NCI-H1092 (cell line): ENCODE measurements at regions not wholly inside any gene's neighbourhood (a gene's known extent, or its start where the extent isn't known, plus 50 kb on each side); places are given as distances from the start of the nearest gene placed in this dataset.
"Not testable (repeated sequence)": the region's sequence is repeated elsewhere in the genome, so short reads cannot be mapped to it uniquely, and the experiment has no call there.

ENCODE experiments used
- DNase-seq: peaks from one replicate; lab custom pipeline; 2025; lab: John Stamatoyannopoulos, UW

- no peak for DNase-seq
These were observed 748.7 kb upstream of the GOLIM4 start for GRCh38 chr3:168844472-168844871.

GRCh38 chr3:168843481-168843880, 747.8 kb upstream of the GOLIM4 start:
- DNase-seq: no peak

- no peak for DNase-seq
These were observed 743.9 kb upstream of the GOLIM4 start for GRCh38 chr3:168839653-168840052.

GRCh38 chr3:168834558-168834957, 738.8 kb upstream of the GOLIM4 start:
- no peak for DNase-seq

- DNase-seq: no peak
These were observed 733.2 kb upstream of the GOLIM4 start for GRCh38 chr3:168828943-168829342.

- no peak for DNase-seq
These were observed 732.8 kb upstream of the GOLIM4 start for GRCh38 chr3:168828536-168828935.

- no peak for DNase-seq
These were observed 732.3 kb upstream of the GOLIM4 start for GRCh38 chr3:168828014-168828413.

GRCh38 chr3:168824107-168824506, 728.4 kb upstream of the GOLIM4 start:
- DNase-seq: no peak

GRCh38 chr3:168823466-168823865, 727.7 kb upstream of the GOLIM4 start:
- DNase-seq: no peak

GRCh38 chr3:168820810-168821415, 725.2 kb upstream of the GOLIM4 start:
- no peak for DNase-seq

GRCh38 chr3:168817177-168817576, 721.5 kb upstream of the GOLIM4 start:
- DNase-seq: no peak

- DNase-seq: no peak
These were observed 720.2 kb upstream of the GOLIM4 start for GRCh38 chr3:168815946-168816345.

GRCh38 chr3:168813225-168813802, 717.6 kb upstream of the GOLIM4 start:
- DNase-seq: no peak

GRCh38 chr3:168812234-168812633, 716.5 kb upstream of the GOLIM4 start:
- DNase-seq: no peak

- no peak for DNase-seq
These were observed 712.9 kb upstream of the GOLIM4 start for GRCh38 chr3:168808596-168808995.

GRCh38 chr3:168807448-168807847, 711.7 kb upstream of the GOLIM4 start:
- no peak for DNase-seq

GRCh38 chr3:168806871-168807270, 711.1 kb upstream of the GOLIM4 start:
- DNase-seq: no peak

GRCh38 chr3:168803536-168803935, 707.8 kb upstream of the GOLIM4 start:
- no peak for DNase-seq

GRCh38 chr3:168802766-168803165, 707.0 kb upstream of the GOLIM4 start:
- DNase-seq: no peak

- no peak for DNase-seq
These were observed 706.1 kb upstream of the GOLIM4 start for GRCh38 chr3:168801794-168802193.

- no peak for DNase-seq
These were observed 700.6 kb upstream of the GOLIM4 start for GRCh38 chr3:168796339-168796738.

GRCh38 chr3:168794427-168794826, 698.7 kb upstream of the GOLIM4 start:
- no peak for DNase-seq

- no peak for DNase-seq
These were observed 686.5 kb upstream of the GOLIM4 start for GRCh38 chr3:168782193-168782592.

- not testable (repeated sequence) for DNase-seq
These were observed 684.4 kb upstream of the GOLIM4 start for GRCh38 chr3:168779970-168780645.
